GM10248 (cell line): ENCODE measurements at regions not wholly inside any gene's neighbourhood (a gene's known extent, or its start where the extent isn't known, plus 50 kb on each side); places are given as distances from the start of the nearest gene placed in this dataset.

Experiments used
- CTCF ChIA-PET: fragments of 300-600 bp; sonication (Branson Sonifier 250); formaldehyde crosslinking; extraction: SDS; loops from one replicate; lab custom pipeline; 2021; ENCODE audit warnings: antibody characterized with exemption; lab: Yijun Ruan, JAX
- POLR2A ChIA-PET: fragments of 350-650 bp; sonication (Branson Sonifier 250); formaldehyde crosslinking; extraction: SDS; loops from one replicate; lab custom pipeline; 2020; ENCODE audit warnings: antibody characterized with exemption; lab: Yijun Ruan, JAX
- DNase-seq: peaks from one replicate; pipeline ENCODE4 v3.0.0; 2012; ENCODE audit errors: extremely low spot score
- CTCF ChIP-seq: IDR thresholded peaks from 2 replicates; pipeline ENCODE4 v1.5.1; 2012; ENCODE audit warnings: mild to moderate bottlenecking, low read depth; ENCODE audit errors: extremely low read depth, missing control alignments, control extremely low read depth

DNA sequence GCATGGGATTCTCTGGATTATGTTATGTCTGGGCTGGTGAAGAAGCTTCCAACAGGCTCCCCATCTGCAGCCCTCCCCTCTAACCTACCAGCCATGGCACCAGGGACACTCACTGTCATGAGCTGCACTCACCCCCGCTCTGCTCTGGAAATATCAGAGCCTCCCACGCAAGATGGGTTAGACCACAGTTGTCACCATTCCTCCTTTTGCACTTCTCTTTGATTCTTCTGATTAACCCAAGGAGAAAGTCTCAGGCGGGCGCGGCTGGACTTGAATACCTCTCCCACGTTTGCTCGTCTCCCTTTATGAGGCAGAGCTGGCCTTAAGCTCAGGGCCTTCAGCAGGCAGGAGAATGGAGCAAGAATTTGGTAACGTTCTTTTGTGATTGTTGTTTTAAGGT is 128.1 kb downstream of the CEBPB start:
- ChIA-PET CTCF (no interaction called here), POLR2A (no interaction called here)
- DNase-seq: no peak
- TF ChIP-seq CTCF: no peak

DNA sequence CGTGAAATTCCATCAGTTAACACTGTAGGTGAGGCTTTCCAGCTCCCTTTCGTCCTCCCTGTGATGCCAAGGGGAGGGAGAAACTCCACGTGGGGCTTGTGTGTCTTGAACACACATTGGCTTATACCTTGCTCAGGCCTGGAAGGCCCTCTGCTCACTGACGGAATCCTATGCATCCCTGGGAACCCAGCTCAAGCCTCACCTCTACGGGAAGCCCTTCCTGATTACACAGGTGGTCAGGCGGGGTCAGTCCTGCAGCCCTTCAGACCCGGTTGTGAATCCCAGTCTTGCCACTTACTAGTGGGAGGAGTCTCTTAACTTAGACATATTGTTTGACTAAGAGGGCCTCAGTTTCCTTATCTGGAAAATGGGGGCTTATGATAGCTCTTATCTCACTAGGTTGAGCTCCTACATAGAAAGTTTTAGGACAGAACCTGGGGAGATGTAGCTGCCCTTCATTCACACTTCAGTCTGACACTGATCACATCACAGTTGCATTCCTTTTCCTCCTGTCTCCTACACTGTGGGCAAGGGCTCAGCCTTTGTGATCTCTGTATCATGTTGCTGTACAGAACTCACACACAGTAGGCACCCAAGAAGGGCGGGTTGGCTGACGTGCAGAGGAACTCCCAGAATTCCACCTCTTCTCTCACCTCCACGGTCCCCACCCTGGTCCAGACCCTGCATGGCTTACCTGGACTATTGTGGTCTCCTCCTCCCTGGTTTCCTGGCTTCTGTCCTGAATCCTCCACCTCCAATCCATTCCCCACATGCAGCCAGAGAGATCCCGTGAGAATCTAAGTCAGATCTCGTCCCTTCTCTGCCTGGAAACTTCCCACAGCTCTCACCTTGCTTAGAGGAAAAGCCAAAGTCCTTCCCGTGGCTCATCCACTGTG is 129.6 kb downstream of the CEBPB start:
- ChIA-PET CTCF (interaction anchor here (1.6 kb wide), 1 partner anchor 16 kb away, joined by 4 read pairs; no protein-coding TSS in a partner anchor), POLR2A (no interaction called here)
- DNase-seq: no peak
- TF ChIP-seq CTCF: no peak

GRCh38 chr20:50320901-50321796 is 130.5 kb downstream of the CEBPB start:
- no peak for TF ChIP-seq CTCF
- ChIA-PET CTCF (interaction anchor here (1.6 kb wide), 1 partner anchor 17 kb away, joined by 4 read pairs; no protein-coding TSS in a partner anchor), POLR2A (no interaction called here)
- DNase-seq: no peak

DNA sequence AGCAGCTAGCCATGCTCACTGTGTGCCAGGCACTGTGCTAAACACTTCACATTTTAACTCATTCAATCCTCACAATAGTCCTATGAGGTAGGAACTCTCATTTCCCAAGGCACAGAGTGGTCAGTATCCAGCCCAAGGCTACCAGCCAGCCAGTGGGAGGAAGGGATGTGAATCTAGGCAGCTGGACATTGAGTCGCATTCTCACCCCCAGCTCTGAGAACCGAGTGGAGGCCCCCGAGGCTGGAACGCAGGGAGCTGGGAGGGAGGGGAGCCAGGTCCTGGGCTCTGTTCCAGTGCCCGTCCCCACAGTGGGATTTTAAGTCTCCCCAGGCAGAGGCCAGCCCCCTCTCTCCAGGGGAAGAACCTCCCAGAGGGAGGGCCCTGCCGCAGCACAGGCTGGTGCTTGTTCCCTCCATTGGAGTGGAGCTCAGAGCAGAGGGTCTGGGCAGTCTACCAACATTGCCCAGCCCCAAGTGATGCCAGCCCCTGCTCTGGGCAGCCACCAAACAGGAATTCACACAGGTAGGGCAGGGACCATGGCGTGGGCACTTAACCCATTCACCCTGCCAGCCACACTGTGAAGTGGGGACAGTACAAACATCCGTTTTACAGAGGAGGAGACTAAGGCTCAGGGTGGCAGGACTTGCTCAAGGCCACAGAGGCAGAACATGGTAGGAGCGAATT is 131.3 kb downstream of the CEBPB start:
- POLR2A ChIA-PET: no interaction called here

GRCh38 chr20:50322703-50323131 is 132.1 kb downstream of the CEBPB start:
- CTCF ChIA-PET: interaction anchor here (1.9 kb wide), 1 partner anchor 15 kb away, joined by 5 read pairs; no protein-coding TSS in a partner anchor
- TF ChIP-seq CTCF: no peak
- no peak for DNase-seq
- POLR2A ChIA-PET: no interaction called here

More for the DNA sequence above, 131.3 kb downstream of the CEBPB start:
- TF ChIP-seq CTCF: no peak
- DNase-seq: no peak
- CTCF ChIA-PET: interaction anchor here (1.6 kb wide), 1 partner anchor 17 kb away, joined by 4 read pairs; no protein-coding TSS in a partner anchor

DNA sequence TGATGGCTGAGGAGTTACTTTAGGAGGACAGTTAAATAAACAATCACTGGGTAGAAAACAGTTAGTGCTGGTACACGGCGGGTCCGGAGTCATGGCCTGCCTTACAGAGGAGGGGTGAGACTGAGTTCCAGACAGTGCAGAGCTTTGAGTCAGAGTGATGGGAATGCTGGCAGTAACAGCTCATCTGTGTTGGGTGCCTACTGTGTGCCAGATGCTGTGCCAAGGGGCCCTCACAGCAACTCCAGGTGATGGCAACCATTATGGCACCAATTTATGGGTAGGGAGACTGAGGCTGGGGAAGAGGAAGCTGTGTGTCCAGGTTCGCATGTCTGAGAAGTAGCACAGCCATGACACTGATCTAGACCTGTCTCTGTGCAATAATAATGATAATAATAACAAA is 132.6 kb downstream of the CEBPB start:
- CTCF ChIA-PET: interaction anchor here (0.9 to 1.9 kb wide), 2 partner anchors 10 to 15 kb away, joined by 3 to 5 read pairs; no protein-coding TSS in a partner anchor
- no peak for DNase-seq
- TF ChIP-seq CTCF: no peak
- POLR2A ChIA-PET: no interaction called here
